WTC11 (cell line): ENCODE measurements at regions not wholly inside any gene's neighbourhood (a gene's known extent, or its start where the extent isn't known, plus 50 kb on each side); places are given as distances from the start of the nearest gene placed in this dataset.

Experiments used
- GTF2I ChIP-seq: fragments of 250-450 bp; sonication (Bioruptor Pico); conservative IDR thresholded peaks from 2 replicates; pipeline ENCODE4 v1.4.0; 2021; ENCODE audit warnings: mild to moderate bottlenecking
- MAX ChIP-seq: sonication (generic); formaldehyde crosslinking; IDR thresholded peaks from 2 replicates; pipeline ENCODE4 v1.8.0; 2022; ENCODE audit warnings: mild to moderate bottlenecking, missing genetic modification reagents

GRCh38 chr2:222133897-222134296 is 164.9 kb downstream of the PAX3 start:
- TF ChIP-seq GTF2I (CRISPR knock-in tag) (no peak), MAX (CRISPR knock-in tag) (no peak)
